NOMO-1 (cell line): ENCODE measurements at regions not wholly inside any gene's neighbourhood (a gene's known extent, or its start where the extent isn't known, plus 50 kb on each side); places are given as distances from the start of the nearest gene placed in this dataset.

ENCODE experiments used
- DNase-seq, 2 experiments: peaks; one replicate each; lab custom pipeline; 2025; ENCODE audit not compliant: unreplicated experiment in 2 of 2; lab: John Stamatoyannopoulos, UW

DNA sequence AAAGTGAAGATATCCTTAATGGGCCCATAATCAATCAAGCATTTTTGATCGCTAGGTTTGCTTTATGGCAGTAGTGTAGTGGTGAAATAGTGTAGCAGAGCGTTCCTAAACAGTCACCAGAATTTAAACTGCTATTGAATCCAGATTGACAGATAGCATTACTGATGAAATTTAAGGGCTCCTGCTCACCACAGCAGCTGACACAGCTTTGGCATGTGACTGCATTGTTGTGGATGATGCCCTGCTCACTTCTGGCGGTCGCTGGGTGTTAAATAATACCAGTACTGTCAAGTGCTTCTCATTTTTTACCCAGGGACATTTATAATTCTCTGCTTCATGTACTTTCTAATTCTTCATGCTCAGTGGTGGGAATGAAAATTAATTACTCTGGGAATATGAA is 102.0 kb upstream of the ARHGAP24 start:
- DNase-seq: no peak

- DNase-seq: no peak
Measured at GRCh38 chr4:85376285-85376684, 98.7 kb upstream of the ARHGAP24 start.

- no peak for DNase-seq
Measured at GRCh38 chr4:85381968-85382367, 93.0 kb upstream of the ARHGAP24 start.

DNA sequence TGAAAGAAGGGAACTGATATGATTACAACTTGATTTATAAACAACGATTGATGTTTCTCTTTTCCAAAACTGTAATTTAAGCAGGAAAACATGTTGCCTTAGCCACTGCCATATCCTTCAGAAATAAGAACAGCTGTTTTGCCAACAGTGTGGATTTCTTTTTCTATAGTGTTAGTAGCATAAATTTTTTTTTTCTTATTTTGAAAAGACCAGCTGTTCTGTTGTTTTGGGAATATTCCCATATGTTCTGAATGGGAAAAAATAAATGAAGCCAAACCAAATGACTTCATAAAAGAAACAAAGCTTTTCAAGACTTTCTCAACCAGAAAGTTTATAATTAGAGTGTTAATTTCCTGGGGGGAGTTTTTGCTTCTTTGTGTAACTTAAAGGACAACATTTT is 83.9 kb upstream of the ARHGAP24 start:
- no peak for DNase-seq

DNA sequence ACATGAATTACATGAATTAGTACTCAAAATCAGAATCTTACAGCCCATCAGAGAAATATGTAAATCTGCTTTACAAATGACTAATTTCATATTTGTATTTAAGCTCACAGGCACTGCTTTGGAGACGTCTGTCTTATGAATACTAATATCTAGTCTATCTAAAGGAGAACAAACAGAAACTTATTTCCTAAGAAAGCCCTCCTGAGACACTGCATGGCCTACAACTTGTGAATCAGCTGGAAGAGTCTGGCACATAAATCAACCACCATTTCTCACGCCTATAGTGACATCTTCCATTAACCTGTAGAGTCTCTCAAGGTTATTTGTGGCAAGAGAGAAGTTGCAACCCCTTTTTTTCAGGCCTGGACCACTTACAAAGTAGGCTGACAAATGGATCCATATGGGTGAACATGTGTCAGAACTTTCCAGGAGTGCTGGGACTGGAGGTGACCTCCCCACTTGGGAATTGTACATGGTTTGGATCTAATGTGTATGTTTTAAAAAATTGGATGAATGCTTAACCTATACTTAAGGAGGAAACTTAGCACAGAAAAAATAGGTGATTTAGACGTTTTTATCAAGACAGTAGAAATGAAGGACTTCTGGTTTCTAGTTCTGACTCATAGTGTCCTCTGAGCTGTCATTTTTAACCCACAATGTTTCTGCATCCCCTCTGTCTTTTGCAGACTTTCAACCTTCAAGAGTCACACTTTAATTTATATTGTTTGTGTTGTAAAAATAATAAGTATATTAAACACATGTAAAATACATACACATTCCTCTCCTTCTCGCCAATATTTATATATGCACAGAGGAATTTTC is 83.2 kb upstream of the ARHGAP24 start:
- DNase-seq: no peak

DNA sequence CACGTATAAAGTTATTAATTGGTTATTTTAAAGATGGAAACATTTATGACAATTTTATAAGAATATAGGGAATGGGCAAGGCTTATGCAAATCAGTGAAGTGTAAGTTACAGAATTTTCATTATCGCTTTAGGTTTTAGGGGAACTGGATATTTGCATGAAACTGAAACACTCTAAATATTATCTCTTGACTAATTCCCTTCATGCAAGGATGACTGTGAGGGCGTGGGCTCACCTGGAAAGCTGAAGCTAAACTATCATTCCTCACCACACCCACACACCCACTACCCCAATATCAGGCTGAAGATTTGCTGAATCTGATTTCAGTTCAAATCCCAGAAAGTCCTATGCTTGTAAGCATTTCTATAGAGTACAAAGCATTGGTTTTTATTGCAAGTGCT is 81.7 kb upstream of the ARHGAP24 start:
- DNase-seq: no peak

DNA sequence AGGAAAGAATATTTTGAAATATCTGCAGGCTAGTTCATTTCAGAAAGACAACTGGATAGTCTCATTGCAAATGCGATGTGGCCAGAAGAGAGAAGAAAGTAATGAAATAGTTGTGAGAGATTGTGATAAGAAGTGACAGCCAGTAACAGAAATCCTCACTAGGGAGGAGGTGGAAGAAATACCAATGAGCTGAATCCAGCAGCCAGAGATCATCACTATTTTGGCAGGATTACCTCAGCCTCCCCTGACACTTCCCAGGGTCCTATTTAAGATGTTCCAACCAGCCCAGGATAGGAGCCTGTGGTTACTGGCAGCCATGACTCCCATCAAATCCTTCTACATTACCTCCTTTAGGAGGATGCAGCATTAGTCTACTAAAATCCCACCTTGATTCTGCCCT is 76.7 kb upstream of the ARHGAP24 start:
- no peak for DNase-seq

DNA sequence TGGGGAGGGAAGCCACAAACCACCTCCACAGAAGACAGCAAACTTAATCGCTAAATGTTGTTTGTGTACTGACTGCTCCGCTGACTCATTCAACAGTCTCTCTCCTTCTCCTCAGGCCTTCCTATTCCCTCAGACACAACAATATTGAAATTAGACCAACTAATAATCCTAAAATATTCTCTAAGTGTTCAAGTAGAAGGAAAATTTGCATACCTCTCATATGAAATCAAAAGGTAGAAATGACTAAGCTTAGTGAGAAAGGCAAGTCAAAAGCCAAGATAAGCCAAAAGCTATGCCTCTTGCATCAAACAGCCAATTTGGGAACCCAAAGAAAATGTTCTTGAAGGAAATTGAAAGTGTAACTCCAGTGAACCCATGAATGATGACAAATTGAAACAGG is 75.7 kb upstream of the ARHGAP24 start:
- DNase-seq: no peak

GRCh38 chr4:85402371-85402770 is 72.6 kb upstream of the ARHGAP24 start:
- no peak for DNase-seq

DNA sequence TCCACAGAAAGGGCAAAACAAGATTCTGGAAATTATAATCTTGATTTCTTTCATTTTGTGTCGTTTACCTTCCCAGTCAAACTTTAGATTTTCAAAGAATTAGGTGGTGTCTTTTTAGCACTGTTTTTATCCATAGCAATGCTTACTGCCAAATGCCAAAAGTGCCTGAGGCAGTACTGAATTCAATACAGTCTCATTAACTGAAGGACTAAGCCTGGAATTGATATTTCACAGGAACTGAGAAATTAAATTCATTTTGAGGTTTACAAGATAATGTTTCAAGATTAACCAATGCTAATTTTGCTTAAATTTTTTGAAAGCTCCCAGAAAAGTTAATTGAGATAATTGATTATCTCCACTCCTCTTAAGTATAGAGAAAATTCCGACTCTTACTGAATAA is 68.8 kb upstream of the ARHGAP24 start:
- no peak for DNase-seq

DNA sequence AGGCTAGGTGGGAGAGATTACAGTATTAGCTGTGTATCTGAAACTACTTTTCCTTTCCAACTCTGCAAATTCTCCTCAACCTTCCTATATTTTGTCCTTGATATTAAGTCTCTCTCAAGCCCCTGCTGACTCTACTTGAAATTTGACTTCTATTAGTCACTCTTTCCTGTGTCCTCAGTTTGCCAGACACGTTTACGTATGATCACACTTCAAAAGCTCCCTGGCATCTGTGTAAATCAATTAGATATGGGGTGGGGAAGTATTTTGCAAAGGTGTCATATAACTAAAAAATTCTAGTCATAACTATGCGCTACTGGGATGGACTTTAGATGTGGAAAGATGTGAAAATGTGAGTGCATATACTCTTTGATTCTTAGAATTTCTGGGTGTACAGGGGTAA is 67.4 kb upstream of the ARHGAP24 start:
- DNase-seq: no peak

DNA sequence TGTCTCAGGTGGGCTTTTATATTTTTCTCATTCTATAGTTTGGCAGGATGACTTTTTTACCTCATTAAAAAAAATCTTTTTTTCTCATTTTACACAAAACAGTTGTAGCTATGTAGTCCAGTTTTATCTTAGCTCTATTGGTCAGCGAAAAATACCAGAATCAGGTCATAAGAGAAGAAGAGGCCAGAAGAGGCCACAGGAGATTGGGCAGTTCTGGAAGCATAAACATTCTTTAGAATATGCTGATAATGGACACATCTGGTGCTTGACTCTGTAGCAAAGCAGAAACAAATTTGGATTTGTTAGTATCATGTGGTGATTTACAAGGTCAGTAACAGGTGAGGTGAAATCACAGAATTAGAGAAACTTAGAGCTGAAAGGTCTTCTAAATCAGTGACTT is 66.6 kb upstream of the ARHGAP24 start:
- no peak for DNase-seq

DNA sequence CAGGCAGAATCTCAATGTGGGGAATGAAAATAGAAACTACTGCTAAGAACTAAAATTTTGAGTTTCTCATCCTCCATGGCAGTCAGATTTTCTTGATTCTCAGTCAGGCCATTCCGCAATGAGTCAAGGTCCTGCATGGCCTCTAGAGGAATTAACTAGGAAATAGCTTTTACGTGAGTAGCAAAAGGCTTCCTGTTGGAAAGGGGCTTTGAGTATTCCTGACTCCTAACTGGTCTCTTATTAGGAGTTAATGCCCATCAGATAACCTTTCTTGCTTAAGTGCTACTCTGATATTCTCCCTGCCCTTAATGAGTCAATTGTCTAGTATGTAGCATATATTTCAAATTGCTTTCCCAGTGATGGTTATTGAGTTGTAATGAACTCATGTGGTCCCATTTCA is 65.7 kb upstream of the ARHGAP24 start:
- DNase-seq: no peak

GRCh38 chr4:85411386-85411785 is 63.6 kb upstream of the ARHGAP24 start:
- no peak for DNase-seq

DNA sequence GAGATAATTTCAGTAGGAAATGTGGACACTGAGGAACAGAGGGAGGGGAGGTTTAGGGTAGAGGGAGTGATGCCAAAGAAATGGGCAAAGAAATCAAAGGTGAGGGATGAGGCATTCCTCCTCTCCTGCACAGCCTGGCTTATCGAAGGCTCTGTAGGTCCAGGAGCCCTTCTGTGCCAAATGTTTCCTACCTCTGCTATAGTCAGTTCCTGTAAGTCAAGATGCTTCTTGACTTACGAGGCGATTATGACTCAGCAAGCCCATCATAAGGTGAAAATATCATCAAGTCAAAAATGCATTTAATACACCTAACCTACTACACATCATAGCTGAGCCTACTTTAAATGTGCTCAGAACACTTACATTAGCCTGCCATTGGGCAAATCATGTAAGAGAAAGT is 60.0 kb upstream of the ARHGAP24 start:
- no peak for DNase-seq

GRCh38 chr4:85416094-85416493 is 58.9 kb upstream of the ARHGAP24 start:
- DNase-seq: no peak

- DNase-seq: no peak
Measured at GRCh38 chr4:85419103-85419502, 55.8 kb upstream of the ARHGAP24 start.

DNA sequence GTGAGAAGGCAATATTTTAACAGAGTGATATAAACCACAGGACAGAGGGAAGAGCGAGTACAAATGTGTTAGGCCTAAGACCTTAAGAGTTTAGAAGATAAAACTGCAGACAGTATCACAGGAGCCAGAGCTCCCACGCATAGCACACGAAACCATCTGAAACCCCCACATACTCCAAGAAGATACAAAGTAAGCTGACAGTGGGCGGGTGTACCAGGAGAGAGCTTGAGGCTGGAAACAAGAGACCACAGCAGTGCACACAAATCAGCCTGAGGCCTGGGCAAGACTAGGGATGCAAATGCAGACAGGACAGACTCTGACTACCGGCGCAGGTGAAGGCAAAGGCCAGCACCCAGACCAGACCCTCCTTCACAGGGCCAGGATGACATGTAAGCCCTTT is 54.1 kb upstream of the ARHGAP24 start:
- no peak for DNase-seq

DNA sequence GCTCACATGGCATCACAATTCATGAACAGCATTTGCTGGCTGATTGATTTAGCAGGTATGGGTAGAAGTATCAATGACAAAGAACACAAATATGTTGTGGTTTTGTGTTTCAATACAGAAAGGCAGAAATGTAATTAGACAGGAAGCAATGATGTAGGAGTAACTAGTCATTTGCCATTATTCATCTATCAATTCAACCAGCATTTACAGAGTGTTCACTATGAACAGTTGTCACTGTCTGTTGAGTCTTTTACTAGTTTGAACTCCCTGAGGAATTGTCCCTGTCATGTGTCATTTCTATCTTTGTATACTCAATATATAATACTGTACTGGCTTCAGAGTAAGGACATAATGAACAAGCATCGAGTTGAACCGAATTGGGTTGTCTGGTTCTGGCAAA is 51.5 kb upstream of the ARHGAP24 start:
- no peak for DNase-seq
